GM23338 (cell line): ENCODE measurements at regions not wholly inside any gene's neighbourhood (a gene's known extent, or its start where the extent isn't known, plus 50 kb on each side); places are given as distances from the start of the nearest gene placed in this dataset.

Source experiments
- ATAC-seq: fragments of 200-7000 bp; cut with Tn5 transposase; 3 replicates; pipeline ENCODE4 v1.9.1; 2020
- DNase-seq: peaks from one replicate; pipeline ENCODE4 v3.0.0-alpha.2; 2015; ENCODE audit warnings: low spot score
- H2AFZ ChIP-seq: fragments of 200-600 bp; sonication (generic); 2 replicates; pipeline ENCODE4 v1.8.0; 2016; ENCODE audit warnings: antibody characterized with exemption, mild to moderate bottlenecking, moderate library complexity
- H3F3A ChIP-seq: fragments of 200-600 bp; sonication (generic); replicated peaks from 2 replicates; pipeline ENCODE4 v1.8.0; 2017; ENCODE audit warnings: antibody characterized with exemption, mixed run types, low read depth
- H3K27ac ChIP-seq: fragments of 200-600 bp; sonication (generic); 2 replicates; pipeline ENCODE4 v1.6.1; 2016; ENCODE audit warnings: low read depth
- H3K27me3 ChIP-seq: fragments of 200-600 bp; sonication (generic); 2 replicates; pipeline ENCODE4 v1.8.0; 2016; ENCODE audit warnings: mild to moderate bottlenecking, mixed run types, moderate library complexity; ENCODE audit not compliant: insufficient read depth
- H3K36me3 ChIP-seq: fragments of 200-600 bp; sonication (generic); 2 replicates; pipeline ENCODE4 v1.8.0; 2016; ENCODE audit warnings: mild to moderate bottlenecking; ENCODE audit not compliant: insufficient read depth
- H3K4me1 ChIP-seq: fragments of 200-600 bp; sonication (generic); 2 replicates; pipeline ENCODE4 v1.8.0; 2016; ENCODE audit warnings: mild to moderate bottlenecking, moderate library complexity; ENCODE audit not compliant: insufficient read depth
- H3K4me2 ChIP-seq: fragments of 200-600 bp; sonication (generic); 2 replicates; pipeline ENCODE4 v1.7.1; 2017; ENCODE audit warnings: mixed run types
- H3K4me3 ChIP-seq: fragments of 200-600 bp; sonication (generic); 2 replicates; pipeline ENCODE4 v1.6.1; 2016; ENCODE audit warnings: mixed run types
- H3K79me2 ChIP-seq: fragments of 200-600 bp; sonication (generic); replicated peaks from 2 replicates; pipeline ENCODE4 v1.8.0; 2017; ENCODE audit warnings: mild to moderate bottlenecking; ENCODE audit not compliant: insufficient read depth
- H3K9me2 ChIP-seq: fragments of 200-600 bp; sonication (generic); 2 replicates; pipeline ENCODE4 v1.8.0; 2017; ENCODE audit not compliant: insufficient read depth
- H4K20me1 ChIP-seq: fragments of 200-600 bp; sonication (generic); replicated peaks from 2 replicates; pipeline ENCODE4 v1.8.0; 2017; ENCODE audit warnings: mild to moderate bottlenecking; ENCODE audit not compliant: insufficient read depth
- H3K27ac Mint-ChIP-seq: 2 replicates; pipeline ENCODE4 v1.8.0; 2020; ENCODE audit warnings: inconsistent platforms, mild to moderate bottlenecking, moderate library complexity, mixed read lengths
- H3K27me3 Mint-ChIP-seq: 3 replicates; pipeline ENCODE4 v1.8.0; 2022; ENCODE audit warnings: low read depth, mild to moderate bottlenecking, moderate library complexity, mixed read lengths, inconsistent platforms; ENCODE audit not compliant: insufficient read depth, poor library complexity
- H3K36me3 Mint-ChIP-seq: 3 replicates; pipeline ENCODE4 v1.8.0; 2021; ENCODE audit warnings: low read depth, mild to moderate bottlenecking, inconsistent platforms, moderate library complexity, mixed read lengths
- H3K4me1 Mint-ChIP-seq: 3 replicates; pipeline ENCODE4 v1.8.0; 2020; ENCODE audit warnings: mild to moderate bottlenecking, inconsistent platforms, mixed read lengths
- H3K4me3 Mint-ChIP-seq: 3 replicates; pipeline ENCODE4 v1.8.0; 2021; ENCODE audit warnings: moderate library complexity, mild to moderate bottlenecking, inconsistent platforms, mixed read lengths
- H3K9me3 Mint-ChIP-seq: 3 replicates; pipeline ENCODE4 v1.8.0; 2020; ENCODE audit warnings: moderate library complexity, mild to moderate bottlenecking, inconsistent platforms, mixed read lengths
- CREB1 ChIP-seq: fragments of 250-450 bp; sonication (Bioruptor Pico); IDR thresholded peaks from 2 replicates; pipeline ENCODE4 v1.5.0; 2020; ENCODE audit warnings: low read depth, mild to moderate bottlenecking, moderate library complexity
- EZH2 ChIP-seq: fragments of 200-600 bp; sonication (generic); IDR thresholded peaks from one replicate; pipeline ENCODE4 v1.8.0; 2017; ENCODE audit warnings: antibody characterized with exemption, mild to moderate bottlenecking, low read depth; ENCODE audit not compliant: unreplicated experiment
- EZH2phosphoT487 ChIP-seq: fragments of 200-600 bp; sonication (generic); IDR thresholded peaks from one replicate; pipeline ENCODE4 v1.8.1; 2018; ENCODE audit warnings: antibody characterized with exemption; ENCODE audit not compliant: unreplicated experiment
- JUNB ChIP-seq: IDR thresholded peaks from one replicate; pipeline ENCODE4 v1.6.1; 2016; ENCODE audit warnings: antibody characterized with exemption; ENCODE audit not compliant: unreplicated experiment
- NANOG ChIP-seq: IDR thresholded peaks from 2 replicates; pipeline ENCODE4 v1.6.1; 2016; ENCODE audit warnings: antibody characterized with exemption, borderline replicate concordance
- POLR2AphosphoS5 ChIP-seq: IDR thresholded peaks from 2 replicates; pipeline ENCODE4 v1.6.1; 2016; ENCODE audit warnings: antibody characterized with exemption, low read depth
- ZNF114 ChIP-seq: fragments of 250-450 bp; sonication (Bioruptor Pico); IDR thresholded peaks from 2 replicates; pipeline ENCODE4 v1.5.0; 2020; ENCODE audit warnings: mild to moderate bottlenecking, moderate library complexity
- ZNF462 ChIP-seq: fragments of 250-450 bp; sonication (Bioruptor Pico); IDR thresholded peaks from 2 replicates; pipeline ENCODE4 v1.5.0; 2020; ENCODE audit warnings: mild to moderate bottlenecking, moderate library complexity
- TF ChIP-seq, protein P1 (sequence below), 2 experiments: fragments of 200-600 bp in 1 of 2; sonication (generic) in 1 of 2; conservative IDR thresholded peaks; 2 replicates each; pipeline versions ENCODE4 v1.5.1 to v1.6.1; 2016 to 2017; ENCODE audit warnings: antibody characterized with exemption in 2 of 2, low read depth in 2 of 2, mild to moderate bottlenecking in 2 of 2, moderate library complexity in 1 of 2

- TF ChIP-seq ZNF462 (CRISPR knock-in tag): no peak
Measured at GRCh38 chr9:135273008-135273407, 185.5 kb downstream of the OLFM1 start (continued).

- TF ChIP-seq ZNF114 (CRISPR knock-in tag) (no peak), EZH2phosphoT487 (no peak), POLR2AphosphoS5 (no peak), NANOG (no peak), JUNB (no peak), EZH2 (no peak), CREB1 (CRISPR knock-in tag) (no peak)
- TF ChIP-seq, protein P1, sequence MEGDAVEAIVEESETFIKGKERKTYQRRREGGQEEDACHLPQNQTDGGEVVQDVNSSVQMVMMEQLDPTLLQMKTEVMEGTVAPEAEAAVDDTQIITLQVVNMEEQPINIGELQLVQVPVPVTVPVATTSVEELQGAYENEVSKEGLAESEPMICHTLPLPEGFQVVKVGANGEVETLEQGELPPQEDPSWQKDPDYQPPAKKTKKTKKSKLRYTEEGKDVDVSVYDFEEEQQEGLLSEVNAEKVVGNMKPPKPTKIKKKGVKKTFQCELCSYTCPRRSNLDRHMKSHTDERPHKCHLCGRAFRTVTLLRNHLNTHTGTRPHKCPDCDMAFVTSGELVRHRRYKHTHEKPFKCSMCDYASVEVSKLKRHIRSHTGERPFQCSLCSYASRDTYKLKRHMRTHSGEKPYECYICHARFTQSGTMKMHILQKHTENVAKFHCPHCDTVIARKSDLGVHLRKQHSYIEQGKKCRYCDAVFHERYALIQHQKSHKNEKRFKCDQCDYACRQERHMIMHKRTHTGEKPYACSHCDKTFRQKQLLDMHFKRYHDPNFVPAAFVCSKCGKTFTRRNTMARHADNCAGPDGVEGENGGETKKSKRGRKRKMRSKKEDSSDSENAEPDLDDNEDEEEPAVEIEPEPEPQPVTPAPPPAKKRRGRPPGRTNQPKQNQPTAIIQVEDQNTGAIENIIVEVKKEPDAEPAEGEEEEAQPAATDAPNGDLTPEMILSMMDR (conservative IDR thresholded peaks at IDR 0.05; ENCODE audit: low read depth in 2 of 2): no peak
- Mint-ChIP-seq H3K4me1 (peaks cover 6% of the 10 kb centered on the region; the same call in 2 of the 3 replicates), H3K36me3 (no peaks in the 10 kb centered on the region), H3K27me3 (peaks cover 5% of the 10 kb centered on the region), H3K4me3 (no peak overlapping the region), H3K9me3 (no peaks in the 10 kb centered on the region; the same call in 2 of the 3 replicates), H3K27ac (no peak overlapping the region)
- H3K36me3 ChIP-seq: no peaks in the 10 kb centered on the region
- H3K4me1 ChIP-seq: no peaks in the 10 kb centered on the region
- no peaks in the 10 kb centered on the region for H3K79me2 ChIP-seq
- no peak for DNase-seq
- H2AFZ ChIP-seq: no peak overlapping the region
- no peak overlapping the region for H3K4me2 ChIP-seq
- no peaks in the 10 kb centered on the region for H3K27me3 ChIP-seq
- H3F3A ChIP-seq: peaks cover 3% of the 10 kb centered on the region; the same call in 1 of the 2 replicates
- H3K27ac ChIP-seq: no peak overlapping the region
- H3K9me2 ChIP-seq: no peaks in the 10 kb centered on the region
- H3K4me3 ChIP-seq: no peak overlapping the region
- H4K20me1 ChIP-seq: no peaks in the 10 kb centered on the region
- ATAC-seq: no peak
Measured at GRCh38 chr9:135275163-135275562, 187.7 kb downstream of the OLFM1 start.
